Parathyroid adenoma (tissue), 2 donors: ENCODE measurements at regions not wholly inside any gene's neighbourhood (a gene's known extent, or its start where the extent isn't known, plus 50 kb on each side); places are given as distances from the start of the nearest gene placed in this dataset.

Experiments used
- H2AFZ ChIP-seq: fragments of 300-600 bp; sonication (generic); one replicate; pipeline ENCODE4 v1.7.0; 2017; ENCODE audit warnings: antibody characterized with exemption, mild to moderate bottlenecking
- H3K27ac ChIP-seq: fragments of 300-600 bp; sonication (generic); one replicate; pipeline ENCODE4 v1.7.0; 2017
- H3K27me3 ChIP-seq: fragments of 300-600 bp; sonication (generic); one replicate; pipeline ENCODE4 v1.7.0; 2017; ENCODE audit warnings: low read length; ENCODE audit not compliant: control insufficient read depth, insufficient read depth
- H3K36me3 ChIP-seq: fragments of 300-600 bp; sonication (generic); one replicate; pipeline ENCODE4 v1.7.0; 2017; ENCODE audit warnings: low read length; ENCODE audit not compliant: control insufficient read depth, insufficient read depth
- H3K4me1 ChIP-seq: fragments of 300-600 bp; sonication (generic); one replicate; pipeline ENCODE4 v1.7.0; 2017; ENCODE audit warnings: control low read depth
- H3K4me2 ChIP-seq: fragments of 300-600 bp; sonication (generic); one replicate; pipeline ENCODE4 v1.7.0; 2017; ENCODE audit warnings: low read length
- H3K4me3 ChIP-seq: fragments of 300-600 bp; sonication (generic); one replicate; pipeline ENCODE4 v1.7.0; 2017; ENCODE audit warnings: low read depth, low read length
- H3K79me2 ChIP-seq: fragments of 300-600 bp; sonication (generic); one replicate; pipeline ENCODE4 v1.7.0; 2017; ENCODE audit warnings: control low read depth
- H3K9ac ChIP-seq: fragments of 300-600 bp; sonication (generic); one replicate; pipeline ENCODE4 v1.7.0; 2017; ENCODE audit warnings: mild to moderate bottlenecking
- H3K9me3 ChIP-seq: fragments of 300-600 bp; sonication (generic); one replicate; pipeline ENCODE4 v1.7.0; 2017; ENCODE audit warnings: low read length; ENCODE audit not compliant: control insufficient read depth
- TF ChIP-seq, protein P1 (sequence below): fragments of 300-600 bp; sonication (generic); IDR thresholded peaks from one replicate; pipeline ENCODE4 v1.7.0; 2017; ENCODE audit warnings: antibody characterized with exemption, mild to moderate bottlenecking
- donor health status: primary hyperparathyroidism.

DNA sequence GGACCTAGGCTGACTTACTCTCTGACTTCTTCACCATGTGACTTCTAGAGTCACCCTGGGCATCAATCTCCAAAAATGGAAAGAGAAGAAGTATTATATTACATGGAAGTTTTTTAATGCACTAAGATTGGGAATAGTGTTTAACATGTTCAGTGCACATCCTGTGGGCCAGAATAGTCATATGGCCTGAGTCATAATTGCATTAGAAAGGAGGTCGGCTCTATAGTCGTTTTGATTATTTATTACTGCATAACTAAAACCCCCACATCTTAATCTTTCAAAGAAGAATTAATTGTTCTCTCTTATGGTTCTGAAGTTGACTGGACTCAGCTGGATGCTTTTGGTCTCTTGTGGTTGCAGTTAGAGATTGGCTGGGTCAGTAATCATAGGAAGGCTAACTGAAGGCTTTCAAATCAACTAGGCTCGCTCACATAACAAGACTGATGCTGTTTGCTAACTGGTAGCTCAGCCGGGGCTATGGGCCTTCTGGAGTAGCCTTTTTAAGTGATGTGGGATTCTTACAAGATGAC lies 810.6 kb upstream of the ADGRL4 start:
- Histone ChIP-seq H3K9me3 (no peaks in the 10 kb centered on the region), H3K9ac (no peak overlapping the region), H3K4me3 (no peak overlapping the region), H3K4me2 (no peak overlapping the region), H3K27me3 (no peaks in the 10 kb centered on the region), H3K36me3 (no peaks in the 10 kb centered on the region), H3K4me1 (no peaks in the 10 kb centered on the region), H3K79me2 (no peaks in the 10 kb centered on the region), H2AFZ (no peak overlapping the region), H3K27ac (no peak overlapping the region)
- TF ChIP-seq, protein P1, sequence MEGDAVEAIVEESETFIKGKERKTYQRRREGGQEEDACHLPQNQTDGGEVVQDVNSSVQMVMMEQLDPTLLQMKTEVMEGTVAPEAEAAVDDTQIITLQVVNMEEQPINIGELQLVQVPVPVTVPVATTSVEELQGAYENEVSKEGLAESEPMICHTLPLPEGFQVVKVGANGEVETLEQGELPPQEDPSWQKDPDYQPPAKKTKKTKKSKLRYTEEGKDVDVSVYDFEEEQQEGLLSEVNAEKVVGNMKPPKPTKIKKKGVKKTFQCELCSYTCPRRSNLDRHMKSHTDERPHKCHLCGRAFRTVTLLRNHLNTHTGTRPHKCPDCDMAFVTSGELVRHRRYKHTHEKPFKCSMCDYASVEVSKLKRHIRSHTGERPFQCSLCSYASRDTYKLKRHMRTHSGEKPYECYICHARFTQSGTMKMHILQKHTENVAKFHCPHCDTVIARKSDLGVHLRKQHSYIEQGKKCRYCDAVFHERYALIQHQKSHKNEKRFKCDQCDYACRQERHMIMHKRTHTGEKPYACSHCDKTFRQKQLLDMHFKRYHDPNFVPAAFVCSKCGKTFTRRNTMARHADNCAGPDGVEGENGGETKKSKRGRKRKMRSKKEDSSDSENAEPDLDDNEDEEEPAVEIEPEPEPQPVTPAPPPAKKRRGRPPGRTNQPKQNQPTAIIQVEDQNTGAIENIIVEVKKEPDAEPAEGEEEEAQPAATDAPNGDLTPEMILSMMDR = no peak

DNA sequence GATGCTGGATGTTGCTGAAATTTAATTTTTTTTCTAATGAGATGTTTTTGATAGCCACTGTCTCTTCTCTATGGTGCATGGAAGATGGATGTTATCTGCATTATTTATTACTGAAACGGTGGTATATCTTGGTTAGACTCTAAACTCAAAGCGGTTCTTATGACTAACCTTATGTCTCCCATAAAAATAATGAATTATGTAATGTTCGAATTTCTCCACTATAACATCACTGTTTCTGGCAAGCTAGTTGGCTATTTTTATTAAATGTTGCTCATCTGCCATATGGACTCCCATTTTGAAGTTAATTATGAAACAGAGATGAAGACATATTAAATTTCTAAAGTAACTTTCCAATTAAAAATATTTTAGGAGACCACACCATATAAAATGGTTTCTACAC lies 808.6 kb upstream of the ADGRL4 start:
- Histone ChIP-seq H3K4me1 (no peaks in the 10 kb centered on the region), H3K79me2 (no peaks in the 10 kb centered on the region), H3K9ac (no peak overlapping the region), H2AFZ (no peak overlapping the region), H3K27me3 (no peaks in the 10 kb centered on the region), H3K4me2 (no peak overlapping the region), H3K9me3 (no peaks in the 10 kb centered on the region), H3K4me3 (no peak overlapping the region), H3K36me3 (no peaks in the 10 kb centered on the region), H3K27ac (no peak overlapping the region)
- TF ChIP-seq, protein P1 = no peak

DNA sequence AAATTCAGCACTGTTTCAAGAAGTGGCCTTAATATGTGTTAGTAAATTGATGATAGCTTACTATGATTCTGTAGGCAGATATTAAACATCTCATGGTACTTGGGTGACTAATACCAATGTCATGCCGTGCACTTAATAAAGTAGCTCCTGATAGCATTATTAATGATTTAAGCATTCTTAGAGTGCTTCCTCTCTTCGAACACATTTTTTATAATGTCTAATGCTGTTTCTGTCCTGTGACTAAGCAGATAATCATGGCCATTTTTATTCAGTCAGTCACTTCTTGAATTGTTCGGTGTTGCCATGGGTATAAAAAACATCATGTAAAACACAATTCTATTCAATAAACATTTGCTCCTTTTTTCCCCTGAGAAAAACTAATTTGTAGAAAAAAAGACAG lies 804.6 kb upstream of the ADGRL4 start:
- no peak overlapping the region for H3K27ac ChIP-seq

DNA sequence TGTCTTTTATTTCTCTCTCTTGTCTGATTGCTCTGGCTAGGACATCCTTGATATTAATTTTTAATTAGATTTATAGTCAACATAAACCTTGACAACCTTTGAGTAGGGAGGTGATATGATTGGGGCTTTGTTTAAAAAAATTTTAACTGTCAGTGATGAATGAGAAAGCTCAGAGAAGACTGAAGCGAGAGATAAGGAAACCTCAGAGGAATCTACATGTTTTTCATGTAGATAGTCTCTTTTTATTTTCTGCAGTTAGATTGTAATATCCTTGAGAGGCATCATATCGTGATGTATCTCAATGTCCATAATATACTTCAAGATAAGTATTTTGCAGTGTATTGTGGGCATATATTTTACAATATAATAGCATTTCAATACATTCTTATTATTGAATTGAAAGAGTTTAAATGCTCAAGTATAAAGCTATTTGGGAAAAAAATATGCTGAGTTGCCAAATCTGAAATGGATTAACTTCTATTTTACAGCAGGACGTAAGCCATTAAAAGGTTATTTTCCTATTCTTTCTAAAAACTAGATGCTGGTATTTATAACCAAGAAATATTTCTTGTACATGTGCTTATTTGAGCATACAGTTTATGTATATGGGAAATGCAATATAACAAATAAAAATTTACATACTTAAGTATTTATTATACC lies 802.4 kb upstream of the ADGRL4 start:
- H3K4me3 ChIP-seq = no peak overlapping the region
- no peaks in the 10 kb centered on the region for H3K4me1 ChIP-seq
- H3K9me3 ChIP-seq = no peaks in the 10 kb centered on the region
- no peak overlapping the region for H3K4me2 ChIP-seq
- H3K79me2 ChIP-seq = no peaks in the 10 kb centered on the region
- no peak overlapping the region for H2AFZ ChIP-seq
- no peaks in the 10 kb centered on the region for H3K27me3 ChIP-seq
- no peak overlapping the region for H3K9ac ChIP-seq
- H3K27ac ChIP-seq = no peak overlapping the region
- H3K36me3 ChIP-seq = no peaks in the 10 kb centered on the region
- TF ChIP-seq, protein P1 = no peak

More for the DNA sequence above, 804.6 kb upstream of the ADGRL4 start:
- no peak overlapping the region for H3K4me2 ChIP-seq
- no peaks in the 10 kb centered on the region for H3K4me1 ChIP-seq
- no peaks in the 10 kb centered on the region for H3K9me3 ChIP-seq
- TF ChIP-seq, protein P1 = no peak
- no peaks in the 10 kb centered on the region for H3K27me3 ChIP-seq
- no peak overlapping the region for H3K4me3 ChIP-seq
- no peak overlapping the region for H2AFZ ChIP-seq
- no peaks in the 10 kb centered on the region for H3K79me2 ChIP-seq
- H3K9ac ChIP-seq = no peak overlapping the region
- H3K36me3 ChIP-seq = no peaks in the 10 kb centered on the region

DNA sequence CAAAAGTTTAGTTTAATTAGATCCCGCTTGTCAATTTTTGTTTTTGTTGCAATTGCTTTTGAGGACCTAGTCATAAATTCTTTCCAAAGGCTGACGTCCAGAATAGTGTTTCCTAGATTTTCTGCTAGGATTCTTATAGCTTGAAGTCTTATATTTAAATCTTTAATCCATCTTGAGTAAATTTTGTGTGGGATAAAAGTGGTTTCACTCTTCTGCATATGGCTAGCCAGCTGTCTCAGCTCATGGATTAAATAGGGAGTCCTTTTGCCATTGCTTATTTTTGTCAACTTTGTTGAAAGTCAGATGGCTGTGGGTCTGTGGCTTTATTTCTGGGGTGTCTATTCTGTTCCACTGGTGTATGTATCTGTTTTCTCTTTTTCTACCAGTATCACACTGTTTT lies 801.3 kb upstream of the ADGRL4 start:
- Histone ChIP-seq H3K27ac (no peak overlapping the region), H2AFZ (no peak overlapping the region), H3K79me2 (no peaks in the 10 kb centered on the region), H3K9ac (no peak overlapping the region), H3K9me3 (no peaks in the 10 kb centered on the region), H3K36me3 (no peaks in the 10 kb centered on the region), H3K27me3 (no peaks in the 10 kb centered on the region), H3K4me3 (no peak overlapping the region), H3K4me1 (no peaks in the 10 kb centered on the region), H3K4me2 (no peak overlapping the region)
- TF ChIP-seq, protein P1 = no peak
